ENCODE measurements at regions not wholly inside any gene's neighbourhood (a gene's known extent, or its start where the extent isn't known, plus 50 kb on each side); places are given as distances from the start of the nearest gene placed in this dataset.

- no peak overlapping the region for H3K4me2 ChIP-seq (ENCODE audit: low read depth, low read length, poor library complexity, severe bottlenecking)
- H3K36me3 ChIP-seq (ENCODE audit: insufficient read depth, low read length) = no peaks in the 10 kb centered on the region
- no peaks in the 10 kb centered on the region for H3K27me3 ChIP-seq (ENCODE audit: insufficient read depth, low read length, poor library complexity, severe bottlenecking)
- TF ChIP-seq CTCF (conservative IDR thresholded peaks at IDR 0.05; ENCODE audit: low read length) (no peak), EZH2phosphoT487 (IDR thresholded peaks at IDR 0.05; ENCODE audit: borderline replicate concordance) (no peak)
- H4K20me1 ChIP-seq (ENCODE audit: insufficient read depth, low read length, poor library complexity, severe bottlenecking) = no peaks in the 10 kb centered on the region
- no peak overlapping the region; the same call in 1 of the 2 replicates for H2AFZ ChIP-seq (ENCODE audit: low read length)
- no peak overlapping the region for H3K4me3 ChIP-seq (ENCODE audit: low read length, poor library complexity, severe bottlenecking)
- H3K4me1 ChIP-seq (ENCODE audit: insufficient read depth, low read length, poor library complexity, severe bottlenecking) = peaks cover 16% of the 10 kb centered on the region
- H3K9ac ChIP-seq (ENCODE audit: low read depth, low read length, poor library complexity, severe bottlenecking) = no peak overlapping the region
- no peaks in the 10 kb centered on the region for H3K79me2 ChIP-seq (ENCODE audit: insufficient read depth, low read length)
- H3F3A ChIP-seq (ENCODE audit: low read depth) = no peaks in the 10 kb centered on the region
- no peaks in the 10 kb centered on the region for H3K9me2 ChIP-seq (replicated peaks; ENCODE audit: low read depth, low read length)
- no peaks in the 10 kb centered on the region for H3K9me3 ChIP-seq (ENCODE audit: insufficient read depth, low read depth, low read length)
Observed at GRCh38 chr2:39515897-39516346, 78.8 kb upstream of the MAP4K3 start.

GRCh38 chr2:39516347-39517101 lies 79.4 kb upstream of the MAP4K3 start:
- no peaks in the 10 kb centered on the region for H3K9me3 ChIP-seq (ENCODE audit: insufficient read depth, low read depth, low read length)
- no peaks in the 10 kb centered on the region for H3F3A ChIP-seq (ENCODE audit: low read depth)
- no peak overlapping the region for H3K9ac ChIP-seq (ENCODE audit: low read depth, low read length, poor library complexity, severe bottlenecking)
- no peak overlapping the region for H3K4me3 ChIP-seq (ENCODE audit: low read length, poor library complexity, severe bottlenecking)
- H4K20me1 ChIP-seq (ENCODE audit: insufficient read depth, low read length, poor library complexity, severe bottlenecking) = no peaks in the 10 kb centered on the region
- peaks cover 16% of the 10 kb centered on the region for H3K4me1 ChIP-seq (ENCODE audit: insufficient read depth, low read length, poor library complexity, severe bottlenecking)
- H3K27me3 ChIP-seq (ENCODE audit: insufficient read depth, low read length, poor library complexity, severe bottlenecking) = no peaks in the 10 kb centered on the region
- TF ChIP-seq CTCF (conservative IDR thresholded peaks at IDR 0.05; ENCODE audit: low read length) = no peak
- no peak for TF ChIP-seq EZH2phosphoT487 (IDR thresholded peaks at IDR 0.05; ENCODE audit: borderline replicate concordance)
- no peak overlapping the region for H2AFZ ChIP-seq (ENCODE audit: low read length)
- no peaks in the 10 kb centered on the region for H3K36me3 ChIP-seq (ENCODE audit: insufficient read depth, low read length)
- no peaks in the 10 kb centered on the region for H3K79me2 ChIP-seq (ENCODE audit: insufficient read depth, low read length)
- H3K4me2 ChIP-seq (ENCODE audit: low read depth, low read length, poor library complexity, severe bottlenecking) = no peak overlapping the region
- no peaks in the 10 kb centered on the region for H3K9me2 ChIP-seq (replicated peaks; ENCODE audit: low read depth, low read length)

GRCh38 chr2:39517102-39517436 lies 80.0 kb upstream of the MAP4K3 start:
- Histone ChIP-seq H3K27me3 (ENCODE audit: insufficient read depth, low read length, poor library complexity, severe bottlenecking) (no peaks in the 10 kb centered on the region), H3K4me1 (ENCODE audit: insufficient read depth, low read length, poor library complexity, severe bottlenecking) (peaks cover 13% of the 10 kb centered on the region), H3K4me2 (ENCODE audit: low read depth, low read length, poor library complexity, severe bottlenecking) (no peak overlapping the region), H2AFZ (ENCODE audit: low read length) (no peak overlapping the region), H3K9ac (ENCODE audit: low read depth, low read length, poor library complexity, severe bottlenecking) (no peak overlapping the region), H3F3A (ENCODE audit: low read depth) (no peaks in the 10 kb centered on the region), H3K9me2 (replicated peaks; ENCODE audit: low read depth, low read length) (no peaks in the 10 kb centered on the region), H3K36me3 (ENCODE audit: insufficient read depth, low read length) (no peaks in the 10 kb centered on the region), H3K79me2 (ENCODE audit: insufficient read depth, low read length) (no peaks in the 10 kb centered on the region), H4K20me1 (ENCODE audit: insufficient read depth, low read length, poor library complexity, severe bottlenecking) (no peaks in the 10 kb centered on the region), H3K9me3 (ENCODE audit: insufficient read depth, low read depth, low read length) (no peaks in the 10 kb centered on the region), H3K4me3 (ENCODE audit: low read length, poor library complexity, severe bottlenecking) (no peak overlapping the region)
- no peak for TF ChIP-seq EZH2phosphoT487 (IDR thresholded peaks at IDR 0.05; ENCODE audit: borderline replicate concordance)
- TF ChIP-seq CTCF (conservative IDR thresholded peaks at IDR 0.05; ENCODE audit: low read length) = no peak

Data from Loucy (cell line).